Chondrocyte (in vitro differentiated cells): ENCODE measurements at regions not wholly inside any gene's neighbourhood (a gene's known extent, or its start where the extent isn't known, plus 50 kb on each side); places are given as distances from the start of the nearest gene placed in this dataset.

Experiments used
- DNase-seq: peaks from one replicate; pipeline ENCODE4 v3.0.0; 2021; ENCODE audit warnings: mixed read lengths, low spot score
- H3K27ac Mint-ChIP-seq: one replicate; pipeline ENCODE4 v1.8.0; 2021; ENCODE audit warnings: mild to moderate bottlenecking, moderate library complexity, mixed read lengths; ENCODE audit not compliant: unreplicated experiment
- H3K27me3 Mint-ChIP-seq: 2 replicates; pipeline ENCODE4 v1.8.0; 2021; ENCODE audit warnings: low read depth, mixed read lengths
- H3K36me3 Mint-ChIP-seq: 2 replicates; pipeline ENCODE4 v1.8.0; 2021; ENCODE audit warnings: low read depth, mixed read lengths
- H3K4me1 Mint-ChIP-seq: 2 replicates; pipeline ENCODE4 v1.8.0; 2021; ENCODE audit warnings: low read depth, mild to moderate bottlenecking, mixed read lengths
- H3K4me3 Mint-ChIP-seq: one replicate; pipeline ENCODE4 v1.8.0; 2021; ENCODE audit warnings: mild to moderate bottlenecking, moderate library complexity, mixed read lengths; ENCODE audit not compliant: unreplicated experiment
- H3K9me3 Mint-ChIP-seq: 2 replicates; pipeline ENCODE4 v1.8.0; 2021; ENCODE audit warnings: low read depth, mixed read lengths
- CTCF ChIP-seq: fragments of 200-600 bp; sonication (generic); IDR thresholded peaks from 2 replicates; pipeline ENCODE4 v1.5.0; 2021; ENCODE audit warnings: antibody characterized with exemption, mild to moderate bottlenecking, moderate library complexity

DNA sequence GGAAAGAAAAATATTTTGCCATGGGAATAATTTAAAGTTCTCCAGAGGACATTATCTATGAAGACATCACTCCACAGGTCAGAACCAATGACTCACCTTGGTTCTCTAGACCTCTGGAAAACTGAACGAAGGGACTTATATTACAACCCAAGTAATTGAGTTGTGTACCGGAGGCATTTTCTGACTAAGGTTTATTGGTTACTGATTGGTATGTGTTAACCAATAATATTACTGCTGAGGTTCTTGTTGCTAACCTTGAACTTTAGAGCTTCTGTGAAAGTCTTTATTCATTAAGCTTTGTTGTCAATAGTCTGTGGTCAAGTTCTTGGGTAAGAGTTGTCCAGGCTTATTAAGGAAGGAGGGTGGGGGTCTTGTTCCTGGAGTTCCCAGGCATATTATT lies 78.1 kb upstream of the MTPN start:
- Mint-ChIP-seq H3K4me1 (no peaks in the 10 kb centered on the region), H3K27ac (no peak overlapping the region), H3K27me3 (peaks cover 4% of the 10 kb centered on the region), H3K9me3 (no peaks in the 10 kb centered on the region), H3K36me3 (no peaks in the 10 kb centered on the region), H3K4me3 (no peak overlapping the region)
- TF ChIP-seq CTCF = no peak
- no peak for DNase-seq

DNA sequence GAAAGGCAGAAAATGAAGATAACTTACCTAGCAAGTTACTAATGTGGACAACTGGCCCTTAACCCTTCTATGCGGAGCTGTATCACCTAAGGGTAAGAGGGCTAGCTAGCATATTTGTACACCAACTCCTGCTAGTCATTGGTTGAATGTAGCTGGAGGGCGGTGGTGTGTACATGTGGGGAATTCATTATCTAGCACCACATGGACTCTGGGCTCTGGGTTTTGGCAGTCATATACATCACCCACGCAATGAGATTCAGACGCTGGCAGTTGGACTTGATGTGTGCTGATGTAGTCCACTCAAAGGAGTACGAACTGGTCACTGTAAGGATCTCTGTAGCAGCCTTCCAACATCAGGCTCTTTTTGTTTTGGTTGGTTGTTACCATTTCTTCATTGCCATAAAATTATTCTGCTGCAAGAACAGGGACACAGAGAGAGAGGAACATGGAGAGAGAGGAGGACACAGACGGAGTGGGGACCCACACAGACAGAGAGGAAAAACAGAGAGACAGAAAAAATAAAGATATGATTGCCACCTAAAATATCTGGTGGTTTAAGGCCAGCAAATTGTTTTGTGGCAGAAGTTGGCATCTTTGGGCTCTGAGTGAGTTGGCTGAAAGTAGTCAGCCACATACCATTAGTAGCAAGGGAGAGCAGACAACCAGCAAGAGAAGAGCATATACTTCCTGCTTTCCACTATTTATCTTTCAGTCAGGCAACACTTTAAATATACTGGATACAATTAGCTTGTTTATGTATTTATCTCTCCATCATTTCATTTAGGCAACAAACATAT lies 76.7 kb upstream of the MTPN start:
- H3K4me3 Mint-ChIP-seq = no peak overlapping the region
- no peaks in the 10 kb centered on the region for H3K4me1 Mint-ChIP-seq
- H3K9me3 Mint-ChIP-seq = peaks cover 4% of the 10 kb centered on the region
- TF ChIP-seq CTCF = no peak
- H3K36me3 Mint-ChIP-seq = no peaks in the 10 kb centered on the region
- H3K27me3 Mint-ChIP-seq = peaks cover 2% of the 10 kb centered on the region
- no peak for DNase-seq
- H3K27ac Mint-ChIP-seq = no peak overlapping the region

GRCh38 chr7:136051203-136051928 lies 74.2 kb upstream of the MTPN start:
- Mint-ChIP-seq H3K36me3 (no peaks in the 10 kb centered on the region), H3K9me3 (peaks cover 13% of the 10 kb centered on the region), H3K4me1 (no peaks in the 10 kb centered on the region), H3K27me3 (peaks cover 2% of the 10 kb centered on the region), H3K4me3 (no peak overlapping the region), H3K27ac (no peak overlapping the region)
- no peak for DNase-seq
- no peak for TF ChIP-seq CTCF

- Mint-ChIP-seq H3K36me3 (no peaks in the 10 kb centered on the region), H3K27me3 (peaks cover 4% of the 10 kb centered on the region), H3K4me1 (no peaks in the 10 kb centered on the region), H3K27ac (no peak overlapping the region), H3K9me3 (peaks cover 13% of the 10 kb centered on the region), H3K4me3 (no peak overlapping the region)
- TF ChIP-seq CTCF = no peak
- DNase-seq = no peak
These were observed 73.3 kb upstream of the MTPN start for GRCh38 chr7:136050462-136050847.

- no peak for TF ChIP-seq CTCF
- Mint-ChIP-seq H3K9me3 (peaks cover 13% of the 10 kb centered on the region), H3K4me1 (no peaks in the 10 kb centered on the region), H3K27ac (no peak overlapping the region), H3K4me3 (no peak overlapping the region), H3K27me3 (peaks cover 6% of the 10 kb centered on the region), H3K36me3 (peaks cover 3% of the 10 kb centered on the region)
- no peak for DNase-seq
These were observed 72.8 kb upstream of the MTPN start for GRCh38 chr7:136049818-136050461.
